ENCODE measurements at regions not wholly inside any gene's neighbourhood (a gene's known extent, or its start where the extent isn't known, plus 50 kb on each side); places are given as distances from the start of the nearest gene placed in this dataset.
A peak's percentile ranks its signal among the peaks of the same experiment; 100 is the strongest.

GRCh38 chr6:4356899-4357659, 221.7 kb upstream of the ECI2 start:
- H3K27me3 ChIP-seq (ENCODE audit: control insufficient read depth, insufficient read depth, low read length), result no peaks in the 10 kb centered on the region
- DNase-seq (ENCODE audit: low read depth, low spot score), result no peak
- no peak for TF ChIP-seq CTCF (IDR thresholded peaks at IDR 0.05; ENCODE audit: low read depth, low read length)
- CTCF ChIA-PET, result no interaction called here
- no peak overlapping the region for H3K27ac ChIP-seq (ENCODE audit: low read depth, low read length)
- H3K4me3 ChIP-seq (ENCODE audit: low read depth, low read length), result no peak overlapping the region
- POLR2A ChIA-PET, result no interaction called here
- no peaks in the 10 kb centered on the region; the same call in 1 of the 2 replicates for H3K9me3 ChIP-seq (ENCODE audit: control insufficient read depth, insufficient read depth, low read length)

- POLR2A ChIA-PET, result no interaction called here
- no peaks in the 10 kb centered on the region for H3K27me3 ChIP-seq (ENCODE audit: control insufficient read depth, insufficient read depth, low read length)
- no peak overlapping the region for H3K4me3 ChIP-seq (ENCODE audit: low read depth, low read length)
- no peak for TF ChIP-seq CTCF (IDR thresholded peaks at IDR 0.05; ENCODE audit: low read depth, low read length)
- CTCF ChIA-PET, result interaction anchor here (0.5 to 0.6 kb wide), 2 partner anchors 28 to 75 kb away, joined by 3 to 4 read pairs; no protein-coding TSS in a partner anchor
- no peak for DNase-seq (ENCODE audit: low read depth, low spot score)
- H3K27ac ChIP-seq (ENCODE audit: low read depth, low read length), result peak overlapping the region; percentile 62
- no peaks in the 10 kb centered on the region; the same call in 1 of the 2 replicates for H3K9me3 ChIP-seq (ENCODE audit: control insufficient read depth, insufficient read depth, low read length)
Measured at GRCh38 chr6:4355241-4355640, 219.9 kb upstream of the ECI2 start.

- Histone ChIP-seq H3K27me3 (ENCODE audit: control insufficient read depth, insufficient read depth, low read length) (no peaks in the 10 kb centered on the region), H3K9me3 (ENCODE audit: control insufficient read depth, insufficient read depth, low read length) (no peaks in the 10 kb centered on the region; the same call in 1 of the 2 replicates), H3K27ac (ENCODE audit: low read depth, low read length) (no peak overlapping the region), H3K4me3 (ENCODE audit: low read depth, low read length) (no peak overlapping the region)
- no peak for DNase-seq (ENCODE audit: low read depth, low spot score)
- CTCF ChIA-PET, result no interaction called here
- TF ChIP-seq CTCF (IDR thresholded peaks at IDR 0.05; ENCODE audit: low read depth, low read length), result no peak
- POLR2A ChIA-PET, result no interaction called here
Measured at GRCh38 chr6:4354181-4354580, 218.8 kb upstream of the ECI2 start.

GRCh38 chr6:4352731-4353130, 217.4 kb upstream of the ECI2 start:
- POLR2A ChIA-PET, result interaction anchor here (1.0 kb wide), 2 partner anchors 422 to 590 kb away, joined by 3 read pairs; no protein-coding TSS in a partner anchor

More at GRCh38 chr6:4352731-4353130, 217.4 kb upstream of the ECI2 start:
- peak overlapping the region; percentile 95 for H3K27ac ChIP-seq (ENCODE audit: low read depth, low read length)
- H3K9me3 ChIP-seq (ENCODE audit: control insufficient read depth, insufficient read depth, low read length), result no peaks in the 10 kb centered on the region
- no peak overlapping the region for H3K4me3 ChIP-seq (ENCODE audit: low read depth, low read length)
- DNase-seq (ENCODE audit: low read depth, low spot score), result no peak
- no peak for TF ChIP-seq CTCF (IDR thresholded peaks at IDR 0.05; ENCODE audit: low read depth, low read length)
- CTCF ChIA-PET, result interaction anchor here (1.5 to 1.7 kb wide), 2 partner anchors 43 to 99 kb away, joined by 3 read pairs; no protein-coding TSS in a partner anchor
- no peaks in the 10 kb centered on the region for H3K27me3 ChIP-seq (ENCODE audit: control insufficient read depth, insufficient read depth, low read length)
